Activated naive CD4-positive, alpha-beta T cell treated with anti-CD3 and anti-CD28 coated beads, Interleukin-2, amount 50 U/mL, for 24 hours (primary cell): ENCODE measurements at regions not wholly inside any gene's neighbourhood (a gene's known extent, or its start where the extent isn't known, plus 50 kb on each side); places are given as distances from the start of the nearest gene placed in this dataset.
"Not testable (repeated sequence)": the region's sequence is repeated elsewhere in the genome, so short reads cannot be mapped to it uniquely, and the experiment has no call there.

Experiments
- H3K27ac Mint-ChIP-seq: one replicate; pipeline ENCODE4 v1.8.0; 2021; ENCODE audit warnings: mild to moderate bottlenecking, mixed read lengths
- H3K27me3 Mint-ChIP-seq: one replicate; pipeline ENCODE4 v1.8.0; 2021; ENCODE audit warnings: mixed read lengths
- H3K36me3 Mint-ChIP-seq: one replicate; pipeline ENCODE4 v1.8.0; 2021; ENCODE audit warnings: mixed read lengths
- H3K4me1 Mint-ChIP-seq: one replicate; pipeline ENCODE4 v1.8.0; 2021; ENCODE audit warnings: mixed read lengths
- H3K4me3 Mint-ChIP-seq: one replicate; pipeline ENCODE4 v1.8.0; 2021; ENCODE audit warnings: mild to moderate bottlenecking, mixed read lengths
- H3K9me3 Mint-ChIP-seq: one replicate; pipeline ENCODE4 v1.8.0; 2021; ENCODE audit warnings: mixed read lengths

DNA sequence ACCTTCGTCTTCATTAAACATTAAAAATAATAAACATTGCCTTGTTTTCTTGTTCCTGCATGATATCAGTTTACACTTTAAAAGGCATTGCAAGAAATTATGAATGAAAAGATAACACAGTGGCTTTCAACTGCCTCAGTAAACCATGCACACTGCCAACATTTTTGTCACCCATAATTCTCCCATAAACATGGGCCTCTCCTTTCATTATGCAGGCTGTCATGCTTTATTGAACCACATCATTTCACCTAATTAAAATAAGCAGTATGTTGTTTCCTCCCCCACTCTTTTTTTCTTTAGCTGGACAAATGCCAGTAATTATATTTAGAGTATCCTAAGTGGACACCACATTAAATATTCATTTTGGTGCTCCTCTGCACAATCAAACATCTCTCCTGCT, 1566.5 kb upstream of the SLC10A2 start:
- Mint-ChIP-seq H3K36me3 (no peaks in the 10 kb centered on the region), H3K9me3 (no peaks in the 10 kb centered on the region), H3K4me1 (no peaks in the 10 kb centered on the region), H3K27ac (no peak overlapping the region), H3K4me3 (no peak overlapping the region), H3K27me3 (no peaks in the 10 kb centered on the region)

DNA sequence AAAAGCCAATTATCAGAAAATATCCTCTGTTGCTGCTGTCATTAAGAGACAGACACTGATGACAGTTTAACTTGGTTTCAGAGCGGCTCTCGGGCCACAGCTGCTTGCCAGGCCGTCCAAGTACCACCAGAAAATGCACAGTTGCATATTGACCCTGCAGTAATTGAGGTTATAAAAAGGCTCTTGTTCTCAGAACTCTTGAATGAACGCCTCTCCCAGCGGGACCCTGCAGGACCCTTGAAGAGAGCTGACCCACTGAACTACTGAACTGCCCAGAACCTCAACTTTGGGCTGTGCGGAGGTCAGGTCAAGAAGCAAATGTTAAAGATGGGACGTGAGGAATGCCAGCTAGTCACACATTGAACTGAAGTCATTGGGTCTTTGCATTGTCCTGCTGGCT, 1559.0 kb upstream of the SLC10A2 start:
- Mint-ChIP-seq H3K27ac (no peak overlapping the region), H3K27me3 (no peaks in the 10 kb centered on the region), H3K36me3 (no peaks in the 10 kb centered on the region), H3K9me3 (no peaks in the 10 kb centered on the region), H3K4me3 (no peak overlapping the region), H3K4me1 (no peaks in the 10 kb centered on the region)

GRCh38 chr13:104616990-104617389, 1550.8 kb upstream of the SLC10A2 start:
- H3K9me3 Mint-ChIP-seq: peaks cover 8% of the 10 kb centered on the region
- no peak overlapping the region for H3K4me3 Mint-ChIP-seq
- H3K36me3 Mint-ChIP-seq: no peaks in the 10 kb centered on the region
- no peaks in the 10 kb centered on the region for H3K4me1 Mint-ChIP-seq
- H3K27ac Mint-ChIP-seq: no peak overlapping the region
- H3K27me3 Mint-ChIP-seq: no peaks in the 10 kb centered on the region

GRCh38 chr13:104614361-104615145, 1548.3 kb upstream of the SLC10A2 start:
- H3K27me3 Mint-ChIP-seq: no peaks in the 10 kb centered on the region
- no peak overlapping the region for H3K4me3 Mint-ChIP-seq
- no peaks in the 10 kb centered on the region for H3K36me3 Mint-ChIP-seq
- H3K4me1 Mint-ChIP-seq: no peaks in the 10 kb centered on the region
- no peak overlapping the region for H3K27ac Mint-ChIP-seq
- H3K9me3 Mint-ChIP-seq: peaks cover 8% of the 10 kb centered on the region

DNA sequence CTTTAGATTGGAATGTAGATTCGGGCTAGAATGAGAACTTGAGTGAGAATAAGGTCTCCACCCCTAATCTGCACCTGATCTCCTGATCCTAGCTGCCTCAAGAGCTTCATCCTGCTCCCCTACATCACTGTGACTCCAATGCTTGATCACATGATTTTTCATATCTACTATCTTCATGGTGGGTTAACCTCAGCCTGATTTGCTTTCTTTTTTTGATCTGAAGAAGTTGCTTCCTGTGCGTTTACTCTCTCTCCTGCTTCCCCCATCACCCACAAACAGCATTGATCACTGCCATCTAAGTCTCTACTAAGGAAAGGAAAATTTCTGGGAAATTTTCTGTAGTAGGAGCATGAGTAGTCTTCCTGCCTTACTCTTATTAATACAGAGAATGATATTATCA, 1542.1 kb upstream of the SLC10A2 start:
- Mint-ChIP-seq H3K36me3 (no peaks in the 10 kb centered on the region), H3K27ac (no peak overlapping the region), H3K4me1 (no peaks in the 10 kb centered on the region), H3K27me3 (no peaks in the 10 kb centered on the region), H3K4me3 (no peak overlapping the region), H3K9me3 (no peaks in the 10 kb centered on the region)

DNA sequence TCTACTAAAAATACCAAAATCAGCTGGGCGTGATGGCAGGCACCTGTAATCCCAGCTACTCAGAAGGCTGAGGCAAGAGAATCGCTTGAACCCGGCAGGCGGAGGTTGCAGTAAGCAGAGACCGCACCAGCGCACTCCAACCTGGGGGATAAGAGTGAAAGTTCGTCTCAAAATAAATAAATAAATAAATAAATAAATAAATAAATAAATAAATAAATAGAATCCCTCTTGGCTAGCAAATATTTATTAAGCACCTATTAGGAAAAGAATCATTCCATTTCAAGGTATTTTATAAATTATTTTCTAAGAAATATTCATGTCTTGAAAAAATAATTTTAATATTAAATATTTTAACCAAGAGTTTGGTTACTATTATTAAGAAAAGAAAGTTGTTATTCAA, 1539.2 kb upstream of the SLC10A2 start:
- not testable (repeated sequence) for H3K4me1 Mint-ChIP-seq, H3K4me3 Mint-ChIP-seq, H3K27ac Mint-ChIP-seq, H3K36me3 Mint-ChIP-seq, H3K27me3 Mint-ChIP-seq, H3K9me3 Mint-ChIP-seq

- no peaks in the 10 kb centered on the region for H3K9me3 Mint-ChIP-seq
- H3K27ac Mint-ChIP-seq: no peak overlapping the region
- peaks cover 2% of the 10 kb centered on the region for H3K27me3 Mint-ChIP-seq
- no peaks in the 10 kb centered on the region for H3K36me3 Mint-ChIP-seq
- H3K4me3 Mint-ChIP-seq: no peak overlapping the region
- no peaks in the 10 kb centered on the region for H3K4me1 Mint-ChIP-seq
These were observed 1531.4 kb upstream of the SLC10A2 start for GRCh38 chr13:104597546-104598180.

- no peaks in the 10 kb centered on the region for H3K4me1 Mint-ChIP-seq
- H3K36me3 Mint-ChIP-seq: no peaks in the 10 kb centered on the region
- no peaks in the 10 kb centered on the region for H3K9me3 Mint-ChIP-seq
- H3K27me3 Mint-ChIP-seq: peaks cover 2% of the 10 kb centered on the region
- H3K27ac Mint-ChIP-seq: no peak overlapping the region
- no peak overlapping the region for H3K4me3 Mint-ChIP-seq
These were observed 1529.3 kb upstream of the SLC10A2 start for GRCh38 chr13:104595511-104595910.

- H3K4me1 Mint-ChIP-seq: no peaks in the 10 kb centered on the region
- peaks cover 2% of the 10 kb centered on the region for H3K27me3 Mint-ChIP-seq
- no peaks in the 10 kb centered on the region for H3K9me3 Mint-ChIP-seq
- H3K27ac Mint-ChIP-seq: no peak overlapping the region
- no peak overlapping the region for H3K4me3 Mint-ChIP-seq
- no peaks in the 10 kb centered on the region for H3K36me3 Mint-ChIP-seq
These were observed 1528.6 kb upstream of the SLC10A2 start for GRCh38 chr13:104594806-104595205.

DNA sequence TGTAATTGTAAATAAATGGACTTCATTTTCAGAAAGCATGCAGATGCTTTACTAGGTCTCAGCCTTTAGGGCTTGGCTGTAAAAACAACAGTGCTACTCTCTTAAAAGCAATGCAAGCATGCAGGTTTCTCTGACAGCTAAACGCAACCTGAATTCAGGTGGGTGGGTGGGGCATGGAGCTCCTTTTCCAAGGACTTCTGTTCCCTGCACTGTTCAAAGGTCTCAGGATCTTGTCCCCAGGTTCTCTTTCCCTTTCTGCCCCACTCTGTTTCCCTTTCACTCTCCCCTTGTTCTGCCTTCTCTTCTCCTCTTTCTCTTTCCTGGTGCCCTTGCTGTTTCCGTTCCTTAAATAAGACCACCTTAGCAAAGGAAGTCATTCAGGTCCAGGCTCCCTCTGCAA, 1527.5 kb upstream of the SLC10A2 start:
- Mint-ChIP-seq H3K36me3 (no peaks in the 10 kb centered on the region), H3K4me1 (no peaks in the 10 kb centered on the region), H3K27ac (no peak overlapping the region), H3K4me3 (no peak overlapping the region), H3K27me3 (peaks cover 2% of the 10 kb centered on the region), H3K9me3 (no peaks in the 10 kb centered on the region)

- Mint-ChIP-seq H3K4me1 (no peaks in the 10 kb centered on the region), H3K27me3 (peaks cover 2% of the 10 kb centered on the region), H3K36me3 (no peaks in the 10 kb centered on the region), H3K27ac (no peak overlapping the region), H3K9me3 (no peaks in the 10 kb centered on the region), H3K4me3 (no peak overlapping the region)
These were observed 1527.0 kb upstream of the SLC10A2 start for GRCh38 chr13:104593251-104593576.

- H3K27ac Mint-ChIP-seq: no peak overlapping the region
- no peaks in the 10 kb centered on the region for H3K9me3 Mint-ChIP-seq
- no peaks in the 10 kb centered on the region for H3K36me3 Mint-ChIP-seq
- H3K4me3 Mint-ChIP-seq: no peak overlapping the region
- no peaks in the 10 kb centered on the region for H3K4me1 Mint-ChIP-seq
- H3K27me3 Mint-ChIP-seq: peaks cover 2% of the 10 kb centered on the region
These were observed 1526.5 kb upstream of the SLC10A2 start for GRCh38 chr13:104592545-104593250.

- H3K4me1 Mint-ChIP-seq: no peaks in the 10 kb centered on the region
- H3K4me3 Mint-ChIP-seq: no peak overlapping the region
- no peak overlapping the region for H3K27ac Mint-ChIP-seq
- no peaks in the 10 kb centered on the region for H3K36me3 Mint-ChIP-seq
- peaks cover 2% of the 10 kb centered on the region for H3K27me3 Mint-ChIP-seq
- H3K9me3 Mint-ChIP-seq: no peaks in the 10 kb centered on the region
These were observed 1525.9 kb upstream of the SLC10A2 start for GRCh38 chr13:104592127-104592526.

DNA sequence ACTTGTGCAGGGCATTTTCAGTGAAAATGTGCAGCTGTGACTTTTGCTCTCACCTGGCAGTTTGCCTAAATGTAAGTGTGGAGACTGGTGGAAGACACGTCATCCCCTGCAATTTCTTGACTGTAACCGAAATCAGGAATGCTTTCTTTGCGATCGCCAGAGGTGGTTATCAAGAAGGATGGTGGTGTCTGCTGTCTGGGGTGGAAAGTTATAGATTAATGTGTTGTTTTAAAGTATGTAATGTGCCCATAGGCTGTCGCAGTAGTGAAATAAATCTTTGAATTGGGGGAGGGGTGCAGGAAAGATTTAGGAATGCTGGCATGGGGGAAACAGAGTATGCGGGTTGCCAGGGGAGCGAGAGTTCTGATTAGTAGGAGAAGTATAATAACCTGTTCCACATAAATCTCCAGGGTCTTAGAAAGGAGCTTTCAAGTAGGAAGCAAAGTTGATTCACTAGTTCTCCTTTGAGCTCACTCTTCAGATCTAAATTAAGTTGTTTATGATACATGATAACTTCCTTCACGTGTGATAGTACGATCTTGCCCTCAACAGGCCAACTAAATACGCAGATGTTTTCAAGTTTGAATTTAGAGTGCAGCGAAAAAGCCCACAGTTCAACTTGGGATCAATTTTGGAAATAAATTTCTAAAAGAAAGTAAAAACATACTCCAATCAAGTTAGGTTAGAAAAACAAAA, 1520.0 kb upstream of the SLC10A2 start:
- no peaks in the 10 kb centered on the region for H3K27me3 Mint-ChIP-seq
- no peak overlapping the region for H3K4me3 Mint-ChIP-seq
- no peak overlapping the region for H3K27ac Mint-ChIP-seq
- H3K36me3 Mint-ChIP-seq: no peaks in the 10 kb centered on the region
- H3K4me1 Mint-ChIP-seq: no peaks in the 10 kb centered on the region
- no peaks in the 10 kb centered on the region for H3K9me3 Mint-ChIP-seq

DNA sequence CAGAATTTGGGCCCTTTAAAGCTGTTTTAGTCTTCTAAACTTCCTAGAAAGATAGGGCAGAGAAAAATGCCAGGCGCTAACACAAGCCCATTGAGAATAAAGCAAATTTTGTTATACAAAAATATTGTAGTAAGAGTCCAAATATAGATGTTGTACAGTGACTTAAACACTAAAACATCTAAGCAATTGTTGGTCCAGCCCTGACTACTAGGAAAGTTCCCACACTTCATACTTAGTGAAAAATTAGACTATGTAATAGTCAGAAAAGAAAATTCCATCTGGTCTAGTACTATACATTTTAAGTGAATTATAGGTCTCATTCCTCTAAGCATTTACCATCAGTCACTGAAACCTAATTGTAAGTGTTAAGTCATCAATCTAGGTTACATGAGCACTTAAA, 1518.3 kb upstream of the SLC10A2 start:
- H3K27ac Mint-ChIP-seq: no peak overlapping the region

GRCh38 chr13:104580931-104581330, 1514.7 kb upstream of the SLC10A2 start:
- Mint-ChIP-seq H3K36me3 (no peaks in the 10 kb centered on the region), H3K9me3 (no peaks in the 10 kb centered on the region), H3K27me3 (no peaks in the 10 kb centered on the region), H3K27ac (no peak overlapping the region), H3K4me1 (no peaks in the 10 kb centered on the region), H3K4me3 (no peak overlapping the region)

More for the DNA sequence above, 1518.3 kb upstream of the SLC10A2 start:
- no peaks in the 10 kb centered on the region for H3K36me3 Mint-ChIP-seq
- no peaks in the 10 kb centered on the region for H3K9me3 Mint-ChIP-seq
- no peaks in the 10 kb centered on the region for H3K27me3 Mint-ChIP-seq
- H3K4me1 Mint-ChIP-seq: no peaks in the 10 kb centered on the region
- no peak overlapping the region for H3K4me3 Mint-ChIP-seq
